Common myeloid progenitor, CD34-positive (primary cell): ENCODE measurements at regions not wholly inside any gene's neighbourhood (a gene's known extent, or its start where the extent isn't known, plus 50 kb on each side); places are given as distances from the start of the nearest gene placed in this dataset.
A peak's percentile ranks its signal among the peaks of the same experiment; 100 is the strongest.

Experiments
- CTCF ChIA-PET: fragments of 350-600 bp; sonication (Branson Sonifier 250); formaldehyde crosslinking; loops from one replicate; lab custom pipeline; 2021; ENCODE audit warnings: antibody characterized with exemption; lab: Charles Lee
- POLR2A ChIA-PET: fragments of 350-600 bp; sonication (Branson Sonifier 250); formaldehyde crosslinking; loops from one replicate; lab custom pipeline; 2021; ENCODE audit warnings: antibody characterized with exemption; lab: Charles Lee
- DNase-seq, 3 donors: peaks; one replicate each; pipeline versions ENCODE4 v3.0.0 to v3.0.0-alpha.2; 2013
- H3K27ac ChIP-seq, 2 experiments: 1 replicate in 1 of 2; 2 replicates in 1 of 2; pipeline ENCODE4 v1.7.0; 2013; ENCODE audit warnings: inconsistent platforms in 2 of 2, low read length in 2 of 2, mild to moderate bottlenecking in 2 of 2, low read depth in 1 of 2, moderate library complexity in 1 of 2; ENCODE audit not compliant: severe bottlenecking in 2 of 2, insufficient read depth in 1 of 2, poor library complexity in 1 of 2
- H3K27me3 ChIP-seq, 5 experiments: replicated peaks in 2 of 5; 1 replicate in 3 of 5; 2 replicates in 2 of 5; pipeline versions ENCODE4 v1.6.1 to v1.7.0; 2013; ENCODE audit warnings: low read length in 4 of 5, mild to moderate bottlenecking in 2 of 5, moderate library complexity in 2 of 5, inconsistent platforms in 1 of 5; ENCODE audit not compliant: insufficient read depth in 5 of 5, control insufficient read depth in 4 of 5
- H3K36me3 ChIP-seq, 4 experiments: 1 replicate in 2 of 4; 2 replicates in 2 of 4; pipeline versions ENCODE4 v1.6.1 to v1.7.0; 2013; ENCODE audit warnings: low read length in 3 of 4, control low read depth in 1 of 4, mild to moderate bottlenecking in 1 of 4; ENCODE audit not compliant: control insufficient read depth in 4 of 4, insufficient read depth in 4 of 4
- H3K4me1 ChIP-seq, 4 experiments: 1 replicate in 3 of 4; 2 replicates in 1 of 4; pipeline versions ENCODE4 v1.6.1 to v1.7.1; 2013; ENCODE audit warnings: low read length in 3 of 4, mild to moderate bottlenecking in 3 of 4, control low read depth in 1 of 4, inconsistent platforms in 1 of 4, moderate library complexity in 1 of 4; ENCODE audit not compliant: control insufficient read depth in 4 of 4, insufficient read depth in 4 of 4; ENCODE audit errors: control extremely low read depth in 1 of 4
- H3K4me3 ChIP-seq, 7 experiments: 1 replicate in 4 of 7; 2 replicates in 3 of 7; pipeline versions ENCODE4 v1.5.1 to v1.7.0; 2013; ENCODE audit warnings: mild to moderate bottlenecking in 7 of 7, low read length in 6 of 7, moderate library complexity in 6 of 7, inconsistent platforms in 2 of 7, low read depth in 2 of 7, control low read depth in 1 of 7; ENCODE audit not compliant: insufficient read depth in 4 of 7, control insufficient read depth in 1 of 7; ENCODE audit errors: extremely low read depth in 1 of 7
- H3K9me3 ChIP-seq, 5 experiments: 1 replicate in 4 of 5; 2 replicates in 1 of 5; pipeline versions ENCODE4 v1.6.1 to v1.7.1; 2013; ENCODE audit warnings: low read length in 4 of 5, mild to moderate bottlenecking in 2 of 5, inconsistent platforms in 1 of 5, low read depth in 1 of 5, moderate library complexity in 1 of 5; ENCODE audit not compliant: control insufficient read depth in 4 of 5, insufficient read depth in 2 of 5; ENCODE audit errors: control extremely low read depth in 1 of 5
- WGBS: methylation state at CpG from one replicate; pipeline ENCODE4 v1.1.5; 2013; ENCODE audit not compliant: insufficient coverage; 5-methylcytosine and 5-hydroxymethylcytosine counted together

GRCh38 chr6:71190809-71191208 lies 97.8 kb upstream of the OGFRL1 start:
- POLR2A ChIA-PET, result no interaction called here
- Histone ChIP-seq H3K9me3 (no peaks in the 10 kb centered on the region), H3K4me1 (peaks cover 6 to 15% (median 11%) of the 10 kb centered on the region in 4 experiments), H3K36me3 (no peaks in the 10 kb centered on the region), H3K27ac (no peak overlapping the region), H3K4me3 (no peak overlapping the region), H3K27me3 (no peaks in the 10 kb centered on the region)
- WGBS, result no CpG with 5 or more reads among the region's 3 CpGs
- CTCF ChIA-PET, result interaction anchor here (0.8 to 5.4 kb wide), 21 partner anchors 9 to 318 kb away, joined by 3 to 30 read pairs (median 4); no protein-coding TSS in a partner anchor
- DNase-seq, result peak; percentile 47 to 69 (median 59)

DNA sequence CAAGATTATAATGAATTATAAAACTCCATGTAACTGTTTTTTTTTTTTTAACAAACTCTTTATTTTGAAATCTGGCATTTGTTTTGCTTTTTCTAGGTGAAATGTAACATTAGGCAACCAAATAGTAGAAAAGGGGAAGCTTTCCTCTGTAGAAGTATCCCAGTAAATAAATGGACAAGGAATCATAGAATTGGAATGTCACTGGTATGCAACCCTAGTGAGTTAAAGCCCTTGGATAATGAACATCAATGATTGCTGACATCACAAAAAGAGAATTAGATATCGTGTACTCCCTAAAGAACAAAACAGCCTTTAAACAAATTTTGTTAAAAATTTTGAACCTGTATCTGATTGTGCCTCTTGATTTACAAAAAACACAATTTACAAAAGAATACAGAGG lies 93.9 kb upstream of the OGFRL1 start:
- Histone ChIP-seq H3K4me3 (no peak overlapping the region), H3K9me3 (no peaks in the 10 kb centered on the region), H3K4me1 (no peaks in the 10 kb centered on the region), H3K36me3 (no peaks in the 10 kb centered on the region), H3K27me3 (no peaks in the 10 kb centered on the region), H3K27ac (no peak overlapping the region)
- no CpG with 5 or more reads among the region's 1 CpG for WGBS
- POLR2A ChIA-PET, result no interaction called here
- no peak for DNase-seq
- CTCF ChIA-PET, result interaction anchor here (1.0 to 1.3 kb wide), 5 partner anchors 32 to 159 kb away, joined by 3 to 4 read pairs (median 3); no protein-coding TSS in a partner anchor

DNA sequence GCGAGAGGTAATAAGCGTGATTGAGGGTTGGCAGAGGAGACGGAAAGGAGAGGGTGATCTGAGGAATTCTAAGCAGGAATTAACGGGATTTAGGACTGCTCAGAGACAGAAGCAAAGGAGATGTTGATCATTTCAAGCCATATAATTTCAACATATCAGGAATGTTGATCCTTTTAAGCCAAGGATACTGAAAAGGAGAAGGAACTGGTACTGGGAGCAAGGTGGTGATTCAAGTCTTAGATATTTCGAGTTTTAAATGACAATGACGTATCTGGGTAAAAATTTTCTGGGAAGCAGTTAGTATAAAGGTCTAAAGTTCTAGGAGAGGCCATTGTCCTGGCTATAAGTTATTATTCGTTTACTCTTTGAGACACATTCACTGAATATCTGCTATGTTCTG lies 91.3 kb upstream of the OGFRL1 start:
- Histone ChIP-seq H3K27me3 (no peaks in the 10 kb centered on the region), H3K9me3 (peaks cover 0 to 6% (median 0%) of the 10 kb centered on the region in 5 experiments), H3K4me3 (no peak overlapping the region), H3K4me1 (no peaks in the 10 kb centered on the region), H3K36me3 (no peaks in the 10 kb centered on the region), H3K27ac (no peak overlapping the region)
- DNase-seq, result no peak
- ChIA-PET CTCF (interaction anchor here (2.8 kb wide), 1 partner anchor 153 kb away, joined by 11 read pairs; no protein-coding TSS in a partner anchor), POLR2A (no interaction called here)
- 92% methylated on average over 5 of the region's 7 CpGs for WGBS

- POLR2A ChIA-PET, result no interaction called here
- DNase-seq, result no peak
- no CpG with 5 or more reads among the region's 1 CpG for WGBS
These were observed 90.8 kb upstream of the OGFRL1 start for GRCh38 chr6:71197780-71198179.

GRCh38 chr6:71198908-71199307 lies 89.7 kb upstream of the OGFRL1 start:
- Histone ChIP-seq H3K4me1 (no peaks in the 10 kb centered on the region), H3K36me3 (no peaks in the 10 kb centered on the region), H3K27ac (no peak overlapping the region), H3K9me3 (peaks cover 0 to 6% (median 0%) of the 10 kb centered on the region in 5 experiments), H3K27me3 (no peaks in the 10 kb centered on the region), H3K4me3 (no peak overlapping the region)
- POLR2A ChIA-PET, result no interaction called here
- no peak for DNase-seq
- 100% methylated on average over 2 of the region's 2 CpGs for WGBS
- CTCF ChIA-PET, result interaction anchor here (3.1 kb wide), 1 partner anchor 8 kb away, joined by 13 read pairs; no protein-coding TSS in a partner anchor

More at GRCh38 chr6:71197780-71198179, 90.8 kb upstream of the OGFRL1 start:
- no peaks in the 10 kb centered on the region for H3K4me1 ChIP-seq
- CTCF ChIA-PET, result interaction anchor here (1.1 to 2.8 kb wide), 2 partner anchors 12 to 153 kb away, joined by 3 to 11 read pairs; no protein-coding TSS in a partner anchor
- no peaks in the 10 kb centered on the region for H3K27me3 ChIP-seq
- H3K9me3 ChIP-seq, result peaks cover 0 to 6% (median 0%) of the 10 kb centered on the region in 5 experiments
- no peak overlapping the region for H3K4me3 ChIP-seq
- H3K36me3 ChIP-seq, result no peaks in the 10 kb centered on the region
- H3K27ac ChIP-seq, result no peak overlapping the region

DNA sequence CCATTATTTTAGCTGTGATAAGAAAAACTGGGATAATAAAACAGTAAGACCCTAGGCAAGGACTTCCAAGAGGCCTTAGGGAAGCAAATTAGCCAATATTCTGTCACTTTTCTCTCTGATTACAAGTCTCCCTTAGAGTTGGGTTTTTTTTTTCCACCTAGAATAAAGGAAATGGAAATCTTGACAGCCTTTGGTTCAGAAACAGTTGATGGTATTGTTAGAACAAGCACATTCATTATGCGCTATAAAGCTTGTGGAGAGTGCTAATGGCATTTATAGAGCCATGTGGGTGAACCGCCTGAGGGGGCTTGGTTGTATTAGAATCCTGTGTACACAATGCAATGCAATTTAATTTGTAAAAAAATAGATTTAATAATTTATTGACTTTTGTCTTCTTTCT lies 88.9 kb upstream of the OGFRL1 start:
- Histone ChIP-seq H3K27ac (no peak overlapping the region), H3K4me3 (no peak overlapping the region), H3K27me3 (no peaks in the 10 kb centered on the region), H3K4me1 (no peaks in the 10 kb centered on the region), H3K36me3 (no peaks in the 10 kb centered on the region), H3K9me3 (peaks cover 0 to 6% (median 0%) of the 10 kb centered on the region in 5 experiments)
- ChIA-PET POLR2A (no interaction called here), CTCF (interaction anchor here (3.1 kb wide), 1 partner anchor 9 kb away, joined by 13 read pairs; no protein-coding TSS in a partner anchor)
- WGBS, result 100% methylated on average over 1 of the region's 2 CpGs
- DNase-seq, result no peak

- Histone ChIP-seq H3K9me3 (peaks cover 0 to 6% (median 0%) of the 10 kb centered on the region in 5 experiments), H3K27ac (no peak overlapping the region), H3K4me1 (no peaks in the 10 kb centered on the region), H3K4me3 (no peak overlapping the region), H3K27me3 (no peaks in the 10 kb centered on the region), H3K36me3 (no peaks in the 10 kb centered on the region)
- CTCF ChIA-PET, result interaction anchor here (1.5 kb wide), 1 partner anchor 11 kb away, joined by 6 read pairs; no protein-coding TSS in a partner anchor
- POLR2A ChIA-PET, result no interaction called here
- no peak for DNase-seq
- 100% methylated on average over 1 of the region's 2 CpGs for WGBS
These were observed 85.4 kb upstream of the OGFRL1 start for GRCh38 chr6:71203206-71203605.
